Urinary bladder (tissue), 3 donors: ENCODE measurements at regions not wholly inside any gene's neighbourhood (a gene's known extent, or its start where the extent isn't known, plus 50 kb on each side); places are given as distances from the start of the nearest gene placed in this dataset.

ENCODE experiments used
- DNase-seq: peaks from one replicate; pipeline ENCODE4 v3.0.0-alpha.2; 2015; ENCODE audit errors: extremely low spot score
- H3K27ac ChIP-seq: one replicate; pipeline ENCODE4 v1.5.1; 2013; ENCODE audit warnings: low read depth, mild to moderate bottlenecking, moderate library complexity
- H3K36me3 ChIP-seq: one replicate; pipeline ENCODE4 v1.6.1; 2013; ENCODE audit warnings: mild to moderate bottlenecking, moderate library complexity; ENCODE audit not compliant: insufficient read depth
- H3K4me1 ChIP-seq: one replicate; pipeline ENCODE4 v1.6.1; 2013; ENCODE audit warnings: mild to moderate bottlenecking, moderate library complexity; ENCODE audit not compliant: insufficient read depth
- H3K4me3 ChIP-seq: one replicate; pipeline ENCODE4 v1.5.1; 2013; ENCODE audit warnings: low read depth, low read length
- WGBS: extraction: QIAGEN DNeasy Blood & Tissue Kit; methylation state at CpG from one replicate; pipeline ENCODE4 v1.1.7; 2013; 5-methylcytosine and 5-hydroxymethylcytosine counted together
- donor health status: healthy with polysubstance abuse.
- donor health status: healthy.

DNA sequence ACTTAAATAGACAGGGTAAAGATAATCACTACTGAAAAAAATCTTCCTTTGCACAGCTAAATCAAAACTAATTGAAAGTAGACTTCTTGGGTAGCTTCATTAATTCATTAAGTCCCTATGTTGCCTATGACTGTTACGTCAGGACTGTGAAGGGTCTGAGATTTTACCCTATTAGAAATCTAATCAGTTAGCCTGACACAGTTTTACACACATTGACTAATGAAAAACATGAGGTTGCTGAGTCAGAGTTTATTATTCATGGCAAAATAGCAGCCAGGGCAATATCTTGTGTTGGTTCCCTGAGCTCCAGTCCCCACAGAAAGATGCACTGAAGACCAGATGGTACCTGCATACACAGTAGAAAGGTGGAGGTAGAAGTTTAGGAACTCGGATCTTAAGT, 262.5 kb upstream of the ZP4 start:
- no peak overlapping the region for H3K4me3 ChIP-seq
- no peaks in the 10 kb centered on the region for H3K36me3 ChIP-seq
- H3K27ac ChIP-seq = no peak overlapping the region
- DNase-seq = no peak
- 89% methylated on average over 2 of the region's 2 CpGs for WGBS
- no peaks in the 10 kb centered on the region for H3K4me1 ChIP-seq

DNA sequence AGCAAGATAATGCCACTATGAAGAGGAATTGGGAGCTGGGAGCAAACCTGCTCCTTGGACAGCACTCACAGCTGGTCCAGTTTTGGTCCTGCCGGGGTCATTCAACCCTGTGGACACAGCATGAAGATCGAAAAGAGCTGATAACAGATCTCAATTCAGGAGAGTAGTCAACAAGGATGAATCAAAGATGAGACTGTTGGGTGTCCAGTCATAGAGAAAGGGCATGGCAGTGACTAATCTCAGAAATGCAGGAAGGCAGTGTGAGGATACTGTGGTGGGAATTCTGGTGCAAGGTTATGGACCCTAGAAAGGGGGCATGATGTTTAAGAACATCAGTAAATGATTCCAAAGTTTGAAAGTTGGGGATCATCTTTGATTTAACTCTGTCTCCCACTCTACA, 261.4 kb upstream of the ZP4 start:
- no peak overlapping the region for H3K4me3 ChIP-seq
- WGBS = 74% methylated on average over 2 of the region's 2 CpGs
- no peak for DNase-seq

DNA sequence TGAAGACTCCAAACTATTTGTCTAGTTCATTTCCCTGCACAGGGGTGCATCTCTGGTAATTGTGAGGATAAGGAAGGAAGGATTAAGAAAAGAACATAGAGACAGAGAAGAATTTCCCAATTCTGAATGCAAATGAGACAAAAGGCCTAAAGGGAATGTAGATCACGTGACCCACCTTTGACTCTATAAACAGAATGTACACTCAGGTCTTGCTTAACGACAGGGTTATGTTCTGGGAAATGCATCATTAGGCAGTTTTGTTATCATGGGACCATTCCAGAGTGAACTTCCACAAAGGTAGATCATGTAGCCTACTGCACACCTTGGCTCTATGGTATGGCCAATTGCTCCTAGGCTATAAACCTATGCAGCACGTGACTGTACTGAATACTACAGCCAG, 252.3 kb upstream of the ZP4 start:
- no peaks in the 10 kb centered on the region for H3K36me3 ChIP-seq
- 74% methylated on average over 3 of the region's 3 CpGs for WGBS
- H3K4me3 ChIP-seq = no peak overlapping the region
- no peak for DNase-seq
- H3K27ac ChIP-seq = no peak overlapping the region
- H3K4me1 ChIP-seq = no peaks in the 10 kb centered on the region

More for the DNA sequence above, 261.4 kb upstream of the ZP4 start:
- no peaks in the 10 kb centered on the region for H3K36me3 ChIP-seq
- no peaks in the 10 kb centered on the region for H3K4me1 ChIP-seq
- H3K27ac ChIP-seq = no peak overlapping the region

DNA sequence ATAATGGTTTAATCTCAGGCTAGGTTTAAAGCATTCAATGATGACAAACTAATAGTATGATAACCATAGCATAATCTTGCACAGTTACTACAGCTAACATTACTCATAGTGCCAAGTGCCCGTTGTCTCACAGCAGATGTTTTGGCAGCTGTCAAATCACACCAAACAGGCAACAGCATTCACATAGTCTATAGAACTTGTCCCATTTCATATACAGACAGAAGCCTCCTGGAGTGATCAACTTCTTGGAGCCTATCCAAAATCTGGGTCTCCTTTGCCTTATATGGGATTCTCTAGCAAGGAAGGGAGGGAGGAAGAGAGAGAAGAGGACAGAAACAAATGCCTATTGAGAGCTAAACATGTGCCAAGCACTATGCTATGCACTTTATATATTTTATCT, 250.6 kb upstream of the ZP4 start:
- Histone ChIP-seq H3K27ac (no peak overlapping the region), H3K4me3 (no peak overlapping the region), H3K36me3 (no peaks in the 10 kb centered on the region), H3K4me1 (no peaks in the 10 kb centered on the region)
- no peak for DNase-seq
- 42% methylated on average over 1 of the region's 1 CpG for WGBS

DNA sequence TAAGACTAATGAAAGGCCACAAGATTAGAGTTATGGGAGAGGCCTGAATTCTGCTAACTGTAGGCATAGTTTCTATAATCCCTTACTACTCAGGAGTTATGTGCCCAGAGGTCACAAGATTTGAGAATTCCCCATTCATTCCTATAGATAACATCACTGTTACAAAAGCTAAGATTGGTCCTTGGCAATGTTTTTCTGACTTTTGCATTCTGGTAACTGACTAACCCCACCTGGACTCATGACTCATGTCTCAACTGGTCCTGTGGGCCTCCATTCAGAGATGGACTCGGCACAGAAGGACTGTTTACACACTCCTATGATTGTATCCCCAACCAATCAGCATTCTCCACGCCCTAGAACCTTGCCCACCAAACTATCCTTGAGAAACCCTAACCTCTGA, 249.0 kb upstream of the ZP4 start:
- 23% methylated on average over 2 of the region's 2 CpGs for WGBS
- Histone ChIP-seq H3K36me3 (no peaks in the 10 kb centered on the region), H3K27ac (no peak overlapping the region), H3K4me1 (no peaks in the 10 kb centered on the region), H3K4me3 (no peak overlapping the region)
- no peak for DNase-seq

DNA sequence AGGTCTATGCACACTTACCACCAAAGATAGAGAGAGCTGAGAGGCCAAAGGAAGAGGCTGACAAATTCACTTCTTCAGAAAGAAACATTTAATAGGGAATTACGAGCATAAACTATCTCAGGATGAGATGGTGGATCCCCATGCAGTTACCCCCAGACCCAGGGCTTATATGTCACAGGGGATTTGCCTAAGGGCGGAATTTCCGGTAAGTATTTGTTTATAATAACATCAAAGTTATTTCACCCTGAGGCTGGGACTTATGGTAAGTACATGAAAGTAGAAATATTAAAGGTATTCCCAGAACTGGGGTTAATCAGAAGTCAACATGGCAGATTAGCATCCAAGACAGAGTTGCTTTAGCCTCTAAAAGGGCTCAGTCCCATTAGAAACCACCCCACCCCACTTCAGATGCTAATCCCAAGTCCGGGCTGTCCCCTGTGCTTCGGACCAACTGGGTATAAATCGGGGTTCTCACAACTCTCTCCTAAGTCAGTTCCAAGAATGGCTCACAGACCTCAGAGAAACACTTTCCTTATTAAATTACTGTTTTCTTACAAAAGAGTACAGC, 247.4 kb upstream of the ZP4 start:
- Histone ChIP-seq H3K36me3 (no peaks in the 10 kb centered on the region), H3K27ac (no peak overlapping the region), H3K4me1 (no peaks in the 10 kb centered on the region), H3K4me3 (no peak overlapping the region)
- no peak for DNase-seq
- WGBS = 81% methylated on average over 6 of the region's 6 CpGs

DNA sequence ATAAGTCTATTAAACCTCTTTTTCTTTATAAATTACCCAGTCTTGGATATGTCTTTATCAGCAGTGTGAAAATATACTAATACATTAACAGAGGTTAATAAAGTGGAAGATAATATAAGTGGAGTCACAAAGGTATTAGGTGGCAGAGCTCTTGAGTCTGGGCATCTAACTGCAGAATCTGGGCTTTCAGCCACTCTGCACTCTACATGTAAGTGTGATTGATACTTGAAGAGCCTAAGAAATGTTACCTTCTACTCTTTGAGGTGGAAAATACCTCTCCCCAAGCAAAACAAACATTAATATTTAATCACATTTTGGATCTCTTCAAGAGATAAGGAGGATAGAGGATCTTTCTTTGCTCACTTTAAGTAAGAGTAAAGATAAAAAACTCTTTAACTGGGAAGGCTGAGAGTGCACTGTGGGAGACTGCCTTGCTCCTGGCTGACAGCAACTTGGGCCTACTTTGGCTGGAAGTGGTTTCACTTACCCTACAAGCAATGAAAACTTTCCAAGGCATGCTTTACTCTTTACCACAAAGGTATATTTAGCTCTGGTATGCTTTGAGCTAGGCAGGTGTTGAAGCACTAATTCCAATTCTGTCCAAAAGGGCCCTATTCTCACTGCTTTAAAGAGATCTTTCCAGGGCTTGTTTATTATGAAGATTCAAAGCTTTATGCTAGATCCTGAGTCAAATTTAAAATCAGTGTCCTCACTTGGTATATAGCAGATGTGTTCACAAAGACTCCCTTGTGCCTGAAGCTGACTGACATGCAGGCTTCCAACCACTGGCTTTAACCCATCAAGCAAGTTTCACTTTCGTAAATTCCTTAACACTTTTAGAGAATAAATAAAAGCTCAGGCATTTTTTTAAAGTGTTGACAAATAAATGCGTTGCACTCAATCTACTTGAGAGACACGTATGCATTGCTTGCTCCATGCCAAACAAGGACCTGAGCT, 245.3 kb upstream of the ZP4 start:
- no peak for DNase-seq
- Histone ChIP-seq H3K36me3 (no peaks in the 10 kb centered on the region), H3K4me1 (no peaks in the 10 kb centered on the region), H3K4me3 (no peak overlapping the region), H3K27ac (no peak overlapping the region)
- 73% methylated on average over 3 of the region's 3 CpGs for WGBS

DNA sequence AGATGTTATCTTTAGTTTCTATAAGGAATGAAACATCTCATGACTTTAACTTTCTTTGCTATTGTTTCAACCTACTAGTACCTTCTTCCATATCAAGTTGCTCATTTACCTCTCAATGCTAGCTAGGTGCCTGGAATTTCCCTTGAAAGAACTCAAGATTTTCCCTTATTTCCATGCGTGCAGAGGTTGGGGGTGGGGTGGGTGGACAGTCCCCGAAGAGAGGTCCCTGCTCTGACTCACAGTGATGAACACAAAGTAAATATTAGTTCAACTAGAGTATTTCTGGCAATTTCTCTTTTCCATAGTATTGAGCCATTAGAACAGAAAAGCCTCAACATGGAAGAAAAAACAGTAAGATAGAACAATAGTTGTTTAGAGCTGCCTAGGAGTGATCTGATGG, 239.0 kb upstream of the ZP4 start:
- Histone ChIP-seq H3K36me3 (no peaks in the 10 kb centered on the region), H3K27ac (no peak overlapping the region), H3K4me1 (no peaks in the 10 kb centered on the region), H3K4me3 (no peak overlapping the region)
- WGBS = 63% methylated on average over 2 of the region's 2 CpGs
- no peak for DNase-seq

DNA sequence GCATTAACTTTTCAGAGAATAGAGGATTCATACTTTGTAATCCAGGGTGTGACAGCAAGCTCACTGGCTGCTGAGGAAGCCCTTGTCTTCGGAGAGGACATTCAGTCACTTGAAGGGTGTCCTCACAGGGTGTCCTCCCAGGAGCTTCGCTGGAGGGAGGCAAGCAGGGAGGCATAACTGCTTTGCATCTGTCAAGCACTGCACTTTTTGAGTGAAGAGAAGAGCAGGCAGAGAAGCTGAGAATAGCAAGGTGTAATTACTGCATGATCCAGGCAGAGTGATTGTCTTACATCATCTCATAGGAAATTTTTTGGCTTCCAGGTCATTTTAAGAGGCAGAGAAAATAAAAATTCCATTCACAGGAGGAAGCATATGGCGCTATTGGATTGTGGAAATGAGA, 232.5 kb upstream of the ZP4 start:
- H3K27ac ChIP-seq = no peak overlapping the region
- WGBS = 82% methylated on average over 3 of the region's 3 CpGs
- H3K4me3 ChIP-seq = no peak overlapping the region
- no peaks in the 10 kb centered on the region for H3K36me3 ChIP-seq
- H3K4me1 ChIP-seq = no peaks in the 10 kb centered on the region
- no peak for DNase-seq

DNA sequence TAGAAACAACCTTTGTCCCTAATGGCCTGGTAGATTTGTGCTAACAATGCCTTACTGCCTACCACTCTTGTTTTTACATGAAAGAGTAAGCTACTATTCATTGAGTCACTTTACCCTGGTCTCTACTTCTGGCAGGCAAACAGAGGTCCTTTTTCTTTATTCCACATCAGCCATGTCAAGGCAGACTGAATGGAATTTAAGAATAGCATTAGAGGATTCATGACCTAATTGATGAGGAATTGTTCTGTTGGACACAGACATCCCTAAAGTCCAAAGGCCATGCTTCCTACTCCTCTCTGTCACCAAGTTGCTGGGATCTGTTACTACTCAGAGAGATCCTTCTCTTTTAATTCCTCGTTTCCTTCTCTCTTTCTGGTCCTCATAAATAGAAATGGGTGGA, 229.1 kb upstream of the ZP4 start:
- 78% methylated on average over 1 of the region's 1 CpG for WGBS
- Histone ChIP-seq H3K4me3 (no peak overlapping the region), H3K36me3 (no peaks in the 10 kb centered on the region), H3K4me1 (no peaks in the 10 kb centered on the region), H3K27ac (no peak overlapping the region)
- no peak for DNase-seq

DNA sequence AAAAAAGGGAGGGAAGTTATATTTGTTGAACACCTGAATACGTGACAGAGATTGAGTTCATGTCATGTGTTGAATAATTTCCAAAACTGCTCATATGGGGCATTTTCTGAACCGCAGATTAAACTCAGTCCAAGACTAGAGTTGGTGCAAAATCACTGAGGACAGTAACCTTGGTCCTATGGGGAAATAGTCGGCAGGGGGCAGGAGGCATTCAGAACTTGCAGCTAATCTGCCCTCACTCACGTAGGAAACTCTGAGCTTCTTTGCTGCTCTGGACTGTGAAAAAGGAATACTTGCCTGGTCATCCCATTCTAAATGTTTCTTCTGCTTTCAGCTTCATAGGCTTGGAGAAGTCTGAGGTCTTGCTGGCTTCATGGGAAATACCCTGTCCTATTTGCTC, 228.3 kb upstream of the ZP4 start:
- no peaks in the 10 kb centered on the region for H3K36me3 ChIP-seq
- 60% methylated on average over 4 of the region's 4 CpGs for WGBS
- H3K27ac ChIP-seq = no peak overlapping the region
- DNase-seq = no peak
- H3K4me3 ChIP-seq = no peak overlapping the region
- H3K4me1 ChIP-seq = no peaks in the 10 kb centered on the region

DNA sequence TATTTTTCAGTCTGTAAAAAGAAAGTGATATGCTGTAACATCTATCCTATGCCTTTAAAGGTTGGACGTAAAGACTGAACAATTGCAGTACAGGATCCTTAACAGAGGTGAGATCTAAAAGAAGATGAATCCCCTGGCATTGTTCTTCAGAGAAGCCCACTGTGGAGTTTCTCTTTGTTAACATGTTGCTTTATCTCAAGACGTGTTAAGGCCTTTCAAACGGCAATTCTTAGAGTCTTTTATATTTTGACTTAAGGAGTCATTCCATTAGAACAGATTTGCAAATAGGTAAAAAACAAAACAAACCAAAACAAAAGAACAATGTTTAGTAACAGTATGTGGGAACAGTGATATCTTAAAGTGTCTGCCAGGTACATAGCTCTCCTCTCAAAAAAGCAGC, 225.1 kb upstream of the ZP4 start:
- Histone ChIP-seq H3K4me3 (no peak overlapping the region), H3K4me1 (no peaks in the 10 kb centered on the region), H3K36me3 (no peaks in the 10 kb centered on the region), H3K27ac (no peak overlapping the region)
- no peak for DNase-seq
- 58% methylated on average over 3 of the region's 3 CpGs for WGBS

DNA sequence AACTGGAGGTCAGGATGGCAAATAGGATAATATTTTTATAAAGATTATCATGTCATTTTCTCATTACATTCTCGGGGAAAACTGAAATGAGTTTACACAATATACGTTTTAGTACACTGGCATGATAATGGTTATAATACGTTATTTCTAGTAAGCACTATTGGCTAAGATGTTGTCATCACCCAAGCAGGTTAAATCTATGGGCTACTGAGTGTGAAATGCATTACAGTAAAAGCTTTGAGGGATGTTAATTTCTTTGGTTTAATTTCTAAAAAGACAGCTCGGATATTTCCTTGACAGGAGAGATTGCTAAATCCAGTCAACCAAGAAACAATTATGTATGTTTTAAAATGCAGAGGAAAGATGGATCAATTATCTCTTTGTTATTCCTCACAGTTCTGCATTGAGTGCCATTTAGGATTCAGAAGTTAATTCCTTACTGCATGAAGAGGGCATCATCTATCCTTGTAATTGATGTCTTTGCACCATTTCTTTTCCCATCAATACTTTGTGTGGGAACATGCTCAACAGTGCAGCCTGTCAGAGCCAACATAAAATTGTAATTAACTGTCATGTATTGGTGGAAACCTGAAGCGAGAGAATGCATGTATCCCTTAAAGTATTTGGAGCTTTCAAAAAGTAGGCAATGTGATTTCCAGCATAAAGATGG, 222.4 kb upstream of the ZP4 start:
- 66% methylated on average over 5 of the region's 5 CpGs for WGBS
- H3K36me3 ChIP-seq = no peaks in the 10 kb centered on the region
- no peak overlapping the region for H3K27ac ChIP-seq
- H3K4me1 ChIP-seq = no peaks in the 10 kb centered on the region
- no peak for DNase-seq
- H3K4me3 ChIP-seq = no peak overlapping the region

DNA sequence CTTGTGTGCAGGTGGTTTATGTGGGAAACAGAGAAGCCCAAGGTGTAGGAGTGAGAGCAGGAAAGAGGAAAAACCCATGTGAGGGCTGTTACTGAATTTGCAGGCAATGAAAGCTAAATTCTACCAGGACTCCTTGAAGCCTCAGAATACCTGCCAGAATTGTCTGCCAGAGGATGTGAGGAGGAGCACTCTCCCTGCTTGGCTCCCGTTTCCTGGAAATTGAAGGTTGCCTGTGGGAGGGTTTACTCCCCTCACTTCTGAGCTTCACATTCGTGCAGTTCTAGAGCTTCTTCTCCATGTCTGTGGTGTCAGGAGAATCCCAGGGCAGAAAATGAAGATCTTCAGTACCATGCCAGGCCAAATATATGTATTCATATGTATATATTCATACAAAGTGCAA, 220.8 kb upstream of the ZP4 start:
- Histone ChIP-seq H3K4me3 (no peak overlapping the region), H3K27ac (no peak overlapping the region), H3K36me3 (no peaks in the 10 kb centered on the region), H3K4me1 (no peaks in the 10 kb centered on the region)
- DNase-seq = no peak
- 50% methylated on average over 2 of the region's 2 CpGs for WGBS
